HG02870 (cell line): ENCODE measurements at regions not wholly inside any gene's neighbourhood (a gene's known extent, or its start where the extent isn't known, plus 50 kb on each side); places are given as distances from the start of the nearest gene placed in this dataset.

ENCODE experiments used
- ATAC-seq: cut with Tn5 transposase; IDR thresholded peaks from one replicate; pipeline ENCODE4 v1.9.1; 2021; ENCODE audit warnings: mild to moderate bottlenecking, moderate library complexity; ENCODE audit not compliant: unreplicated experiment

- ATAC-seq: no peak
Measured at GRCh38 chr12:93130366-93131054, 201.4 kb upstream of the EEA1 start.

- no peak for ATAC-seq
Measured at GRCh38 chr12:93133361-93133760, 204.3 kb upstream of the EEA1 start.

GRCh38 chr12:93134175-93134890 is 205.2 kb upstream of the EEA1 start:
- ATAC-seq: no peak

GRCh38 chr12:93134893-93135285 is 205.8 kb upstream of the EEA1 start:
- no peak for ATAC-seq

GRCh38 chr12:93135286-93136239 is 206.5 kb upstream of the EEA1 start:
- peak; percentile 31 for ATAC-seq

GRCh38 chr12:93136253-93137055 is 207.4 kb upstream of the EEA1 start:
- no peak for ATAC-seq

GRCh38 chr12:93137656-93138612 is 208.8 kb upstream of the EEA1 start:
- ATAC-seq: peak; percentile 63

GRCh38 chr12:93139028-93139665 is 210.1 kb upstream of the EEA1 start:
- ATAC-seq: peak; percentile 62

GRCh38 chr12:93140325-93140724 is 211.2 kb upstream of the EEA1 start:
- no peak for ATAC-seq

- ATAC-seq: no peak
Measured at GRCh38 chr12:93140801-93141200, 211.7 kb upstream of the EEA1 start.

GRCh38 chr12:93142881-93143280 is 213.8 kb upstream of the EEA1 start:
- ATAC-seq: no peak

GRCh38 chr12:93144109-93144508 is 215.0 kb upstream of the EEA1 start:
- ATAC-seq: no peak

GRCh38 chr12:93145086-93145485 is 216.0 kb upstream of the EEA1 start:
- ATAC-seq: no peak

- ATAC-seq: no peak
Measured at GRCh38 chr12:93146263-93146939, 217.3 kb upstream of the EEA1 start.

- ATAC-seq: no peak
Measured at GRCh38 chr12:93146970-93147369, 217.9 kb upstream of the EEA1 start.

GRCh38 chr12:93148412-93148811 is 219.3 kb upstream of the EEA1 start:
- ATAC-seq: no peak

- ATAC-seq: no peak
Measured at GRCh38 chr12:93149229-93149628, 220.1 kb upstream of the EEA1 start.

- ATAC-seq: no peak
Measured at GRCh38 chr12:93151079-93151762, 222.1 kb upstream of the EEA1 start.
